SIG-M5 treated with dmso at 0.1 percent for 504 hours (cell line): ENCODE measurements at regions not wholly inside any gene's neighbourhood (a gene's known extent, or its start where the extent isn't known, plus 50 kb on each side); places are given as distances from the start of the nearest gene placed in this dataset.
"Not testable (repeated sequence)": the region's sequence is repeated elsewhere in the genome, so short reads cannot be mapped to it uniquely, and the experiment has no call there.

ENCODE experiments used
- DNase-seq: peaks from one replicate; lab custom pipeline; 2025; ENCODE audit not compliant: unreplicated experiment; lab: John Stamatoyannopoulos, UW

DNA sequence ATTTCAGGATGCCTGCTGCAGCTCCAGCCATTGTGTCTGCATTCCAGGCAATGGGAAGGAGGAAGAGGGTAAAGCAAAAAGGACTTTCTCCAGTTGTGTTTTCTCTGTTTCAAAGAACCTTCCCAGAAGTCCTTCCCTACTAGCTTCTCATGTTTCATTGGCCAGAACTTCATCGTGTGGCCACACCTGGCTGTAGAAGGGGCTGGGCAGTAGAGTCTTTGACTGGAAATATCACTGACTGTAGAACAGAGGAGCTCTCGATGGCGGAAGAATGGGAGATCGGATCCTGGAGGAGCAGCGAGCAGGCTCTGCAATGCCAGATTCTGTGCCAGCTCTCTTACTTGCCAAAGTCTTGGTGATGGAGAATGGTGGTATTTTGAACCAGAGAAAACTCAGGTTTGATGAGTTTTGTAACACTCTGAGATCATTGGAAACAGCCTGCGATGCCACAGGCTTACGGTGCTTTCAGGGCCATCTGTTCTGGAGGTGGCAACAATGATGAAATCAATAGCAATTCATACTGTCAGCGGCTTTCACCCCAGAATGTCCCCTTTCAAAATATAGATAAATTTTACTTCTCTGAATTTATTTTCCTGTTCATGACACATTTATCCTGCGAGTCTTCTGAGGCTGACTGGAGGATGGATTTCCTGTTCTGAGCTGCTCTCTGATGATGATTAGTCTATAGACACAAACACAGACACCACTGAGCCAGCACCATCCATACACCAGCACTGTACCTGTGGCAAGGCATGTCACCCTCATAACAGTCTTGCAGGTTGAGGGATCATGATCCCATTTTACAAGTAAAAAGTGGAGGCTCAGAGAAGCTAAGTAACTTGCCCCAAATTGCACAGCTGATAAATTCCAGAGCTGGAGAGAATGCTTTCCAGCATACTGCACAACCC, 204.2 kb downstream of the EMX2 start:
- DNase-seq, result no peak

DNA sequence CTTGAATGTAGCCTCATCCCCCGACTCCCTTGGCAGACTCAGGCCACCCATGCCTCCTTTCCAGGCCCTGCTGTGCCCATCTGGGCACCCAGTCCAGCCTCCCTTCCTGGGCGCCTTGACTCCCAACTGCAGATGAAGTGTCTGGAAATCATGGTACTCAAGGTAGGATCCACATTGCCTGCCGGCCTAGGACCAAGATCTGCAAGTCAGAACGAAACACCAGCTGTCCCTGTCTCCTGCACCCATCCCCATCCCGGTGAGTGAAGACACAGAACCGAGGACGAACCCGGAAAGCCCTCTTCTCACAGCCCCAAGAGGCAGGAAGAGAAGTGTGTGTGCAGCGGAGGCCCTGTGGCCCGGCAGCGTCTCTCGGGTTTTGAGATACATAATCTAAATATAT, 205.1 kb downstream of the EMX2 start:
- DNase-seq, result no peak

DNA sequence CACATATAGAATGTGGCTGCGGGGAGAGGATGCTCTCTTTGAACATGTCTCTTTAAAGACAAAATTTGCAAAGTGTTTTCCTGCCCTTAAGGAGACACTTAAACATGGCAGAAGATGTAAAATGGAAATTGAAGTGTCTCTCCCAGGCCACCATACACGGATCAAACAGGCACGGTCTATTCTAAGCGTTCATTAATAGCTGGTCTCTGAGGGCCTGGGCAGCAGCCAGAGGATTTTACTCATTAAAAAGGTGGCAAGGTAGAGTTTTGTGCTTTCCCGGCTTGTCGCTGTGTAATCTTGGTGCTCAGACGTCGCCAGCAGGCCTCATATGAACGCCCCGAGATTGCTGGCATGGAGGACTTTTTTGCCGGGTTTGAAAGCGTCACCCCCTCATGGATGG, 205.5 kb downstream of the EMX2 start:
- DNase-seq, result no peak

DNA sequence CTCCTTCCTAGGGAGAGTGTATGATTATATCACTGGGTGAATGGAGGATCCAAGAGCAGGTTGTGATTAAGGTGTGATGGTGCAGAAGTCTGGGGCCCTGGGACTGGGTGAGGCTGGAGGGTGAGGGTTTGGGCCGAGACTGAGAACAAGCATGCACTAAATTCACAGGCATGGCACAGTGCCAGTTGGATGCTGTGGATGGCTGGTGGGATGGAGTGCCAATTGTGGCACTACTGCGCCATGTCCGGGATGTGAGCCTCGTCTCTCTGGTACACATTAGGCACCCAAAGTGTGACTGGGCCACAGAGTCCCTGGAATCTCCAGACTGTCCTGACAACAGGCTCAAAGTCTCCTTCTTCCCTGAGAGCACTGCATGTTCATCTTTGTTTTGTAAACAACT, 208.1 kb downstream of the EMX2 start:
- DNase-seq, result no peak

DNA sequence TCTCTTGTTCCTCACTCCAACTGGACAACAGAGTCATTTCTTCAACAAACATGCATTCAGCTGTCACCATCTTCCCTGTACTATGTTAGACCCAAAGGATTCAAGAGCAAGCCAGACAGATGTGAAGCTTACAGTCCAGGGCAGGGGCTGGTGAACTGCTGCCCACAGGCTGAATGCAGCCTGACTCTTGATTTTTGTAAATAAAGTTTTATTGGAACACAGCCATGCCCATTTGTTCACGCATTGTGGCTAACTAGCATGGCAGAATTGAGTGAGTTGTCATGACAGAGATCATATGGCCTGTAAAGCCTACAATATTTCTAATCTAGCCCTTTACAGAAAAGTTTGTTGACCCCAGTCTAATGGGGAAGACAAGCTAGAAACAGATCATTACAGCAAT, 208.7 kb downstream of the EMX2 start:
- no peak for DNase-seq

DNA sequence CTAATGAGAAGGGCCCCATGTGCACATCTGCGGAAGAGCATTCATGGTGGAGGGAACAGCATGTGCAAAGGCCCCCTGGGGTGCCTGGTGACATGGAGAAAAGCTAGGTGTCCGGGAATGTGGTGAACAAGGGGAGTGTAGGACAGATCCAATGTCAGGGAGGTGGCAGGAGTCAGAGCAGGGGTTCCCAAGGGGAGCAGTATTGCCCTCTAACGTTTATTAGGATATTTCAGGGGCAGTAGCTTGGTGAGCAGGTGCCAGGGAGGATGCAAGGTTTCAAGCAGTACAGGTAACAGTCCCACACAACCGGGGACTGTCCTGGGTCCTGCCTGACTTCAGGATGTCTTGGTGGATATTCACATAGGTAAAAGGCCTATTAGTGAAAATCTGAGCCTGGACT, 209.6 kb downstream of the EMX2 start:
- DNase-seq, result no peak

DNA sequence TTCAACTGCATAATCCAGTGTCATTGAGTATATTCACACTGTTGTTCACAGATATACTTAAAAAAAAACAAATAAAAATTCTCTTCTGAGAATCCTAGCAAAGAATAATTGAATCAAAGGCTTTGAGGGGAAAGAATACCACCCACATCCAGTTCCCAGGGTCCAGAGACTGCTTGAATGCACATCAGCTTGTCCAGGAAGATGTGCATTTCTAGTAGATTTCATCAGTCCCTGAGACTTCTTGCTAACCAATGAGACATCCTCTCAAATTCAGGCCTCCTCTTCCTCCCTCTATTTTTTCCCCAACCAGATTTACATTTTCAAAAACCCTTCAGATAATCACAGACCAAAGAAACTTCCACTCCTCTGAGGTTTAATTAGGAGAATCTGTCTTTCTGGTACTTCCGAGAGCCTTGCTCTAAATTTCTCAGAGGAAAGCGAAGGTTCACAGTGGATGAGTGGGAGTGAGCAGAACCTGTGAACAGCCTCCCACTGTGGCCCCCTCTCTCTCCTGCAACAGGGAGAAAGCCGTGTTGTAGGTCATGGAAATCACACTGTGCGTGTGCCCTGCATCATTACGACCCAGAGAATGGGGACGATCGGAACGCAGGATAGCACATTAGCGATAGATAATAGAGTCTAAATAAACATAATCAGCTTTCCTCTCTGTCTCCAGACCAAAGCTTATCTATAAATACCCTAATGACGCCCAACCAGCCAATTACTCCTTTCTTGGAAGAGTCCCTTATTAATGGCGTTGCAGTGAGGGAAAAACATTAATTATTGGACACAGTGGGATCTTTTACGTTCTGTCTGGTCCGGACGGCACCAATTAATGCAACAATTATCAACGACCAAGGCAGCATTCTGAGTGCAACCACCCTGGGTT, 212.5 kb downstream of the EMX2 start:
- DNase-seq, result no peak

DNA sequence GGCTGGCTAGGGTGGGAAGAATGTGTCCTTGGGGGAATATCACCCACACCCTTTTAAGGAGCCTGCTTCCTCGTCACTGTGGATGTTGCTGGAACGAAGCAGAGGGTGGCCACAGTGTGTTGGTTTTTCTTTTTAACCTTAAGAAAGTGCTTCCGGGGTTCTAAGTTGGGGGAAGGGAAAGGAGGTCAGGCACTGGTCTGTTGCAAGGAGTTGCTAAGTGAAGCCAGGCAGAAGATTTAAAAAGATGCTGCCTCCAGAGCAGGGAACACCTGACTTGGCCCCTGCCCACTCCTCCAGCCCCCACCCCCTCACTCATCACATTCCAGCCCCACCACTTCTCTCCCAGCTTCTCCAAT, 213.1 kb downstream of the EMX2 start:
- no peak for DNase-seq

DNA sequence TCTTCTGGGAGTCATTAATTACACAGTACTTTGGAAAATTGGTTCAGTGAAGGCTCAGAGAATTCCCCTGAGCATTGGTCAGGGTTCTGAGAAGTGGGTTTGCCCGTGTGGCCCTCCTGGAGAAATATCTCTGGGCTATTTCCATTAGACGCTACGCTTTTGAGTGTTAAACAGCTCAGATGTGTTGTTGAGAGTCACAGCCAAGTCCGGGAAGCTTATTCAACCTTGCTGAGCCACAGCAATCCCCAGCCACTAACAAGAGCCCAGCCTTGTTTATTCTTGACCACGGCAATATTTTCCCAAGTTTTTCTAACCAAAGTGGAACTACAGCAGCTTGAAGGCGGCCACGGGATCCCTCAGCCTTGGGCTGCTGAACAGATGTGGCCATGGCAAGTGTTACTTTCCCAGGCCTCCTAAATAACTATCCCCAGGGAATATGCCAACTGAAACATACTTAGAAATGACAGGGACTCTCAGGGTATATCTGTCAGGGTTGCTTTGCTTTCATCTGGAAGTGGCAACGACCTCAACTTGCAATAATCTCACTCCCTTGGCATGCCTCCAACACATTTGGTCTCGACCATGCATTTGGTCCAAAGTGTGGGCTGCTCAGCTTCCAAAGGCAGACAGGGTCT, 214.7 kb downstream of the EMX2 start:
- no peak for DNase-seq

DNA sequence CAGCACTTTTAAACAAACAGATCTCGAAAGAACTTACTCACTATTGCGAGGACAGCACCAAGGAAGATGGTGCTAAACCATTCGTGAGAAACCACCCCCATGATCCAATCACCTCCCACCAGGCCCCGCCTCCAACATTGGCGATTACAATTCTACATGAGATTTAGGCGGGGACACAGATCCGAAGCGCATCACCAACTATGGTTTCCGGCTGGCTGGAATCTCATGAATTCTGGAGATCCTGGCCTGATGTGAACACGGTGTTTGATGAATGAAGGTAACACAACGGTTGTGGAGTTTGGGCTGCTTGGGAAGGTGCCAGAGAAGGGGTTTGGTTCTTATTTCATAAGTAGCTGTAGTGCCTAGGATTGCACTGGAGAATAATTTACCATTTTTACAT, 216.7 kb downstream of the EMX2 start:
- no peak for DNase-seq

DNA sequence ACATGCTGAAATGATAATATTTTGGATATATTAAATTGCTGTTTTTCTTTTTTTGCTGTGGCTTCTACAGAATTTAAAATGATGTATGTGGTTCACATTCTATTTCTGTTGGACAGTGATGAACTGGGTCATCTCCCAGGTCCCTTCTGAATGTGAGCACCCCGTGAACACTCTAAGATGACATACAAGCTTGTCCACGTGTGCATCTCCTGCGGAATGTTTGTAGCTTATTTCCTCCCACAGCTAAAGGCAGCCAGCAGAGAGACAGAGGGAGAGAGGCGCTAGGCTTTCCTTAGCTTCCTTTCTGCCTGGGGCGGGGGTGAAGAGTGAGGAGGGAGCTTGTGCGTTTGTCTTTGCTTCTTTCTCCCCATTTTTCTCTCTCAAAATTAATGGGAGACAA, 219.1 kb downstream of the EMX2 start:
- no peak for DNase-seq

DNA sequence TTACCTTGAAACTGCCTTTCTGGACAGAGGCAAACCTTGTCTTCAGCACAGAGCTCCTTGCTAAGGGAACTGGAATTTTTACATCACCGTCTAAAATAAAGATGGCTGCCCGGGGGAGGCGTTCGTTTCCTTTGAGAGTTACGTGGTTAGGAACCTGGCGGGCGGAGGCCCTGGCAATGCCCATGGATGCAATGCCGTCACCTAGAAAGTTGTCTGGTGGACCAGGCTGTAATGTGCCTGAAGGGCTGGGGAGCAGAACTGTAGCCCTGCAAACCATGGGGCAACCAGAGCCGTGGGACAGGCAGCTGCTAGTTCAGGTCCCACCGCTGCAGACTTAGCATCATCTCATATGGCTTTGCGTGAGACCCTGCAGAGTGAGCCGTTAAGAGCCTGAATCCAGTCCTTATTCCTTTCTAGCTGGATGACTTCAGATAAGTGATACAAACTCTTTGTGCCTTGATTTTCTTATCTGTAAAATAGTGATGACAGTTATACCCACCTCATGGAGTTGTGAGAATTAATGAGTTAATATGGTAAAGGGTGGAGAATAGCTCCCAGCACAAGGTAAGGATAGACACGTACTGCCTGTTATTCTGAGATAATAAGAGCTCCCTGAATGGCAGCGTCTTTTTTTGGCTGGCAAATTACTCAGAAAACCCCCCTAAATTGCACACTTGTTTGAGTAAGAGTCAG, 219.7 kb downstream of the EMX2 start:
- no peak for DNase-seq

DNA sequence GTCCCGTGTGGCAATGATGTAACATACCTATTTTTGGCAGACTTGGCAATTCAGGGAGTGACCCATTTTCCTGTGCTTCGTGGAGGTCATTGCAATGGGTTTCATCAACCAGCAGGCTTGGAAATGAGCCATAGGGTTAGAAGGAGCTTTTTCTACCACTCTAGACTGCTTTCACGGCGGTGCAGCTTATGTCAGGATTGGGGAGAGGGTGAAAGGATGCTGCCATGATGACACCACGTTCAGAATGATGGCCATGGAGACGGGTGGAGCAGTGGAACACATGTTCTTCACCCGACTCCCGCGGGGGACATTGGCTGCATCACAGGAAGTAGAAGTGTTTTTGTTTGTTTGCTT, 220.2 kb downstream of the EMX2 start:
- peak; percentile 45 for DNase-seq

DNA sequence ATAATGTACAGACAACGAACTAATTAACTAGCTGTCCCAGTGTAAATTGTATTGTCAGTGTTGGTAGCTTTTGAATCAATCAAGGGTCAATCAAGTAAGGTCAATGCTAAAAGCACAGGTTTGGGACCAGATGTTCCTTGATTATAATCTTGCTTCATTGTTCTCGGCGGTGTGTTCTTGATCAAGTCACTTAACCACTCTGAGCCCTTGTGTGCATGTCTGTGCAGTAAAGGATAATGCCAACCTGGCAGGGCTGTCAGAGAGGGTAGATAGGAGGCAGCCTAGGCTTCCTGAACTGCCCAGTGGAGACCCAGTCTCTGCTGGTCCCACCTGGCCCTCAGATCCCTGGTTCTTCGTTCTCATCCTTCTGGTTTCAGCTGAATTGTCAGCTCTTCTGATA, 221.0 kb downstream of the EMX2 start:
- DNase-seq, result no peak

DNA sequence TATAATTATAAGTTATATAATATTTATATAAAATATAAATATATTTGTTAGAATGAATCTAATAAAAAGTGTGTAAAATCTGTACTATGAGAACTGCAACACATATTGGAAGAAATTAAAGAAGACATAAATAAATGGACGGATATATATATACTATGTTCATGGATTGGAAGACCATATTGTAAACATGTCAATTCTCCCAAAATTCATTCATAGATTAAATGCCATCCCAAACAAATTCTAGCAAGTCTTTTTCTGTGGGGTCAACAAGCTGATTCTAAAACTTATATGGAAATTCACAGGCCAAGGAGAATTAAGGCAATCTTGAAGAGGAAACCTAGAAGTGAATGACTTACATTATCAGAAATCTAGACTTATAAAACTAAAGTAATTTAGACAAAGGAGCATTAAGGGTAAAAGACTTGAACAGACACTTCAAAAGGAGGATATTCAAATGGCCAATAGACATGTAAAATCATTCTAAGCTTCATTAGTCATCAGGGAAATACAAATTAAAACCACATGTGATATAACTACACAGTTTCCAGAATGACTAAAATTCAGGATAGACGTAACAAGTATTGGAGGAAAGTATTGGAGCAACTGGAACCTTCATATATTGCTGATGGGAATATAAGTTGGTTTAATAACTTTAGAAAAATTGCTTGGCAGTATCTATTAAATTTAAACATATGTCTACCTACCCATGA, 225.9 kb downstream of the EMX2 start:
- no peak for DNase-seq

DNA sequence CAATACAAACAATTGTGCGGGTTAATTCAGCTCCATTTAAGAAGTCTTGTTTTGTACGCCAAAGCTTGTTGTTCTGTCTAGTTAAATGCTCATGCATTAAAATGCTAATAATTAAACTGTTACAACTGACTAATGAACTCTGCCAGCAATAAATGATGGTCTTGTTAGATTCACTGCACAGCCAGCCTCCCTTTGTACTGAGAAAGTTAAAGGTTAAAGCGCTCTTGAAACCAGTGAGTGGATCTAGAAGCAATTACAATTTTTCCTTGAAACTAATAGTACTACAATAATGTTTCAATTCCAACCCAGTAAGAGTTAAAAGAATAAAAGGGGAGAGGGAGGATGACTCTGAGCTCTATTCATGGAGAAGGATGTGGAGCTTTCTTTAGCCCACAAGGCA, 233.0 kb downstream of the EMX2 start:
- DNase-seq, result no peak

DNA sequence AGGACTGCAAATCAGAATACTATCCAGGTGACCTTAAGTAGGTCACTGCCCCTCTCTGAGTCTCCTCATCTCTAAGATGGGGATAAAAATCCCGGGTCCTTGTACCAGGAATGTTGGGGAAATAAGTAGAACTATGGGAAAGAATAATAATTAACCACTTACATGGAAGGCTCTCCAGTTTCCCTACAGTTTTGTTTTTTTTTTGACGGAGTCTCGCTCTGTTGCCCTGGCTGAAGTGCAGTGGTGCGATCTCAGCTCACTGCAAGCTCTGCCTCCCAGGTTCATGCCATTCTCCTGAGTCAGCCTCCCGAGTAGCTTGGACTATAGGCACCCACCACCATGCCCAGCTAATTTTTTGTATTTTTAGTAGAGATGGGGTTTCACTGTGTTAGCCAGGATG, 234.7 kb downstream of the EMX2 start:
- not testable (repeated sequence) for DNase-seq

DNA sequence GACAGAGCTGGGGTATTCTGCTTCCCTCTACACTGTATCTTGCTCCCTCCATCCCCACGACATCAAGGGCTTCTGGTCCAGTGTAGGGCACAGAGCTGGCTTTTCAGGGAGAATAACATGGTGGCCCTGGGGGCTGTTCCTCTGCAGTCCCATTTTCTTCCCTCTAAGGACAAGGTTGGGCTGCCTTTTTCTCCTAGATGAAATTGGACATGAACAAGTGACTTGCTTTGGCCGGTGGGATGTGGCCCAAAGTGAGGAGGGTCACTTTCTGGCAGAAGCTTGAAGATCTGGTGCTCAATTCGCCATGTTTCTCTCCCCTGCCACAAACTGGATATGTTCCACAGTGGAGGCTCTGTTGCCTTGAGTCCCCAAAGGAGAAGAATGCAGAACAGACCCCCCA, 235.7 kb downstream of the EMX2 start:
- DNase-seq, result no peak

DNA sequence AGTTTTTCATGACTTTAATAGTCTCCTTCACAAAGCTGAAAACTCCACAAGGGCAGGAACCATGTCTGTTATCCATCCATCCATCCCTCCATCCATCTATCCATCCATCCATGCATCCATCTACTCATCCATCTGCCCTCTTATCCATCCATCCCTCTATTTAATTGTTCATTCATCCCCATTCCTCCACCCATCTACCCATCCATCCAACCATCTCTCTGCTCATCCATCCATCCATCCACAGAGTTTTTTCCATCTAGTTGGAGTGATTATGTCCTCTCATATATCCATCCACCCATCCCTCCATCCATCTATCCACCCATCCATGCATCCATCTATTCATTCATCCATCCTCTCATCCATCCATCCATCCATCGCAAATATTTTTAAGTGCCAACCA, 237.9 kb downstream of the EMX2 start:
- no peak for DNase-seq

DNA sequence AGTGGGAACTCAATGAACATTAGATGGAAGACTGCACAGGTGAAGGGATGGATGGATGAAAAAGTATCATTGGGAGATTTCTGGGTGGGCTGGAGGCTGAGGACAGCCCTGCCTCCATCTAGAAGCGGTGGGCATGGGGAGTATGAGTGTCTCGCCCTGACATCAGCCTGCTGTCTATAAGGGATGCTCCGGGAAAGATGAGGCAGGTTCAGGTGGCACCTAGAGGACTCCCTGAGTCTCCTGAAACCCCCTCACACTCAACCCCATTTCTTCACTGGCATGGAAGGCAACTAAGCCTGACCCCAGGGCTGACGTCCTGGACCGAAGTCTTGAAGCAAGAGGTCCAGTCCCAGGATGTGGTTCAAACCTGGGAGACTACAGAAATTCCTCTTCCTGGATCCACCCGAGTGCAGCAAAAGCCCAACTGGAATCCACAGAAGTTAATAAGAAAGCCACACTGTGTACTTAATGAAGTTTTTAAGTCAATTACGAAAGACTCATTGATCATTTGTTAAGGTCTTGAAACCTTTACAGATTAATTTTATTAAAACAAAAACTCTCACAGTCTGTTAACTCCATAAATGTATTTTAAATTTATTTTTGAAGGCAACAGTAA, 238.8 kb downstream of the EMX2 start:
- DNase-seq, result no peak
